Thymus (tissue), 11 donors: ENCODE measurements at regions not wholly inside any gene's neighbourhood (a gene's known extent, or its start where the extent isn't known, plus 50 kb on each side); places are given as distances from the start of the nearest gene placed in this dataset.
"Not testable (repeated sequence)": the region's sequence is repeated elsewhere in the genome, so short reads cannot be mapped to it uniquely, and the experiment has no call there.

Experiments
- DNase-seq, 9 donors: peaks; one replicate each; pipeline ENCODE4 v3.0.0-alpha.2; 2013; ENCODE audit warnings: low spot score in 9 of 9, low read depth in 6 of 9, missing footprints in 1 of 9
- H3K27ac ChIP-seq, 2 donors: one replicate each; pipeline ENCODE4 v1.5.1; 2013; ENCODE audit warnings: control low read depth in 1 of 2, low read depth in 1 of 2, low read length in 1 of 2, mild to moderate bottlenecking in 1 of 2, moderate library complexity in 1 of 2
- H3K27me3 ChIP-seq, 2 donors: one replicate each; pipeline ENCODE4 v1.5.1; 2013; ENCODE audit warnings: low read length in 1 of 2; ENCODE audit not compliant: control insufficient read depth in 2 of 2, insufficient read depth in 1 of 2
- H3K36me3 ChIP-seq, 2 donors: one replicate each; pipeline ENCODE4 v1.5.1; 2013; ENCODE audit warnings: low read length in 1 of 2, mild to moderate bottlenecking in 1 of 2, moderate library complexity in 1 of 2; ENCODE audit not compliant: control insufficient read depth in 2 of 2, insufficient read depth in 2 of 2
- H3K4me1 ChIP-seq, 2 donors: one replicate each; pipeline ENCODE4 v1.5.1; 2013; ENCODE audit warnings: low read length in 2 of 2; ENCODE audit not compliant: control insufficient read depth in 2 of 2, insufficient read depth in 2 of 2
- H3K4me3 ChIP-seq, 2 donors: one replicate each; pipeline ENCODE4 v1.5.1; 2013; ENCODE audit warnings: low read length in 2 of 2, control low read depth in 1 of 2, mild to moderate bottlenecking in 1 of 2
- H3K9me3 ChIP-seq, 2 donors: one replicate each; pipeline ENCODE4 v1.5.1; 2013; ENCODE audit warnings: low read length in 1 of 2, mild to moderate bottlenecking in 1 of 2; ENCODE audit not compliant: control insufficient read depth in 2 of 2, insufficient read depth in 1 of 2
- WGBS: extraction: QIAGEN DNeasy Blood & Tissue Kit; methylation state at CpG from one replicate; pipeline ENCODE4 v1.1.7; 2013; 5-methylcytosine and 5-hydroxymethylcytosine counted together
- donor health status: healthy.

- Histone ChIP-seq H3K36me3 (no peaks in the 10 kb centered on the region), H3K4me1 (no peaks in the 10 kb centered on the region), H3K27me3 (no peaks in the 10 kb centered on the region), H3K9me3 (no peaks in the 10 kb centered on the region), H3K27ac (no peak overlapping the region), H3K4me3 (no peak overlapping the region)
- no peak for DNase-seq
- WGBS: 88% methylated on average over 3 of the region's 3 CpGs
Measured at GRCh38 chr2:16907645-16908282, 242.1 kb upstream of the CYRIA start.

- WGBS: 99% methylated on average over 5 of the region's 5 CpGs
Measured at GRCh38 chr2:16905325-16905724, 239.7 kb upstream of the CYRIA start.

GRCh38 chr2:16900405-16901025 is 234.9 kb upstream of the CYRIA start:
- Histone ChIP-seq H3K4me1 (no peaks in the 10 kb centered on the region), H3K4me3 (no peak overlapping the region), H3K27ac (no peak overlapping the region), H3K27me3 (no peaks in the 10 kb centered on the region), H3K36me3 (no peaks in the 10 kb centered on the region), H3K9me3 (no peaks in the 10 kb centered on the region)
- 89% methylated on average over 6 of the region's 6 CpGs for WGBS
- peak in 4 of 9 donors; percentile 2 to 21 (median 16) for DNase-seq

More at GRCh38 chr2:16905325-16905724, 239.7 kb upstream of the CYRIA start:
- H3K27ac ChIP-seq, H3K36me3 ChIP-seq, H3K27me3 ChIP-seq, H3K4me3 ChIP-seq, H3K4me1 ChIP-seq, H3K9me3 ChIP-seq, DNase-seq: not testable (repeated sequence)

- no peak overlapping the region for H3K4me3 ChIP-seq
- no peaks in the 10 kb centered on the region for H3K36me3 ChIP-seq
- H3K9me3 ChIP-seq: no peaks in the 10 kb centered on the region
- no peaks in the 10 kb centered on the region for H3K4me1 ChIP-seq
- H3K27ac ChIP-seq: no peak overlapping the region
- 87% methylated on average over 2 of the region's 2 CpGs for WGBS
- DNase-seq: no peak
- H3K27me3 ChIP-seq: no peaks in the 10 kb centered on the region
Measured at GRCh38 chr2:16899958-16900357, 234.3 kb upstream of the CYRIA start.

GRCh38 chr2:16890081-16890480 is 224.4 kb upstream of the CYRIA start:
- Histone ChIP-seq H3K4me3 (no peak overlapping the region), H3K36me3 (no peaks in the 10 kb centered on the region), H3K9me3 (no peaks in the 10 kb centered on the region), H3K4me1 (no peaks in the 10 kb centered on the region), H3K27ac (no peak overlapping the region), H3K27me3 (no peaks in the 10 kb centered on the region)
- 95% methylated on average over 4 of the region's 4 CpGs for WGBS
- DNase-seq: no peak

GRCh38 chr2:16885027-16885426 is 219.4 kb upstream of the CYRIA start:
- no peak for DNase-seq
- H3K9me3 ChIP-seq: no peaks in the 10 kb centered on the region
- H3K27ac ChIP-seq: no peak overlapping the region
- no peaks in the 10 kb centered on the region for H3K36me3 ChIP-seq
- WGBS: 85% methylated on average over 1 of the region's 1 CpG
- H3K4me3 ChIP-seq: no peak overlapping the region
- H3K27me3 ChIP-seq: no peaks in the 10 kb centered on the region
- no peaks in the 10 kb centered on the region for H3K4me1 ChIP-seq

GRCh38 chr2:16882706-16883105 is 217.1 kb upstream of the CYRIA start:
- H3K9me3 ChIP-seq: no peaks in the 10 kb centered on the region
- WGBS: 57% methylated on average over 3 of the region's 3 CpGs

GRCh38 chr2:16881122-16881521 is 215.5 kb upstream of the CYRIA start:
- no peak overlapping the region for H3K27ac ChIP-seq
- H3K4me3 ChIP-seq: no peak overlapping the region
- H3K4me1 ChIP-seq: no peaks in the 10 kb centered on the region
- H3K9me3 ChIP-seq: no peaks in the 10 kb centered on the region
- H3K27me3 ChIP-seq: no peaks in the 10 kb centered on the region
- DNase-seq: no peak
- H3K36me3 ChIP-seq: no peaks in the 10 kb centered on the region

More at GRCh38 chr2:16882706-16883105, 217.1 kb upstream of the CYRIA start:
- no peak for DNase-seq
- Histone ChIP-seq H3K36me3 (no peaks in the 10 kb centered on the region), H3K27me3 (no peaks in the 10 kb centered on the region), H3K27ac (no peak overlapping the region), H3K4me3 (no peak overlapping the region), H3K4me1 (no peaks in the 10 kb centered on the region)

GRCh38 chr2:16871411-16871810 is 205.8 kb upstream of the CYRIA start:
- H3K27me3 ChIP-seq: no peaks in the 10 kb centered on the region
- 59% methylated on average over 2 of the region's 2 CpGs for WGBS
- no peaks in the 10 kb centered on the region for H3K4me1 ChIP-seq
- H3K27ac ChIP-seq: no peak overlapping the region
- no peak overlapping the region for H3K4me3 ChIP-seq
- no peaks in the 10 kb centered on the region for H3K9me3 ChIP-seq
- DNase-seq: no peak
- no peaks in the 10 kb centered on the region for H3K36me3 ChIP-seq
